CD8-positive, alpha-beta memory T cell (primary cell): ENCODE measurements at regions not wholly inside any gene's neighbourhood (a gene's known extent, or its start where the extent isn't known, plus 50 kb on each side); places are given as distances from the start of the nearest gene placed in this dataset.

ENCODE experiments used
- CTCF ChIA-PET: fragments of 350-600 bp; sonication (Branson Sonifier 250); formaldehyde crosslinking; loops from one replicate; lab custom pipeline; 2021; ENCODE audit warnings: antibody characterized with exemption; lab: Charles Lee
- POLR2A ChIA-PET: fragments of 350-600 bp; sonication (Branson Sonifier 250); formaldehyde crosslinking; loops from one replicate; lab custom pipeline; 2021; ENCODE audit warnings: antibody characterized with exemption; lab: Charles Lee
- DNase-seq, 5 donors: peaks; one replicate each; pipeline versions ENCODE4 v3.0.0 to v3.0.0-alpha.2; 2020 to 2022; ENCODE audit warnings: mixed read lengths in 1 of 5
- H3K27ac ChIP-seq: one replicate; pipeline ENCODE4 v1.7.0; 2013; ENCODE audit warnings: low read depth, mild to moderate bottlenecking, low read length, moderate library complexity
- H3K27me3 ChIP-seq: 2 replicates; pipeline ENCODE4 v1.7.0; 2013; ENCODE audit warnings: low read length, mild to moderate bottlenecking; ENCODE audit not compliant: insufficient read depth, poor library complexity, severe bottlenecking
- H3K36me3 ChIP-seq: 2 replicates; pipeline ENCODE4 v1.7.0; 2013; ENCODE audit warnings: mild to moderate bottlenecking, low read length, moderate library complexity; ENCODE audit not compliant: insufficient read depth
- H3K4me1 ChIP-seq: 2 replicates; pipeline ENCODE4 v1.7.0; 2013; ENCODE audit warnings: mild to moderate bottlenecking, low read length, moderate library complexity; ENCODE audit not compliant: insufficient read depth
- H3K4me3 ChIP-seq: 2 replicates; pipeline ENCODE4 v1.7.0; 2013; ENCODE audit warnings: mild to moderate bottlenecking, low read length
- H3K9me3 ChIP-seq: 2 replicates; pipeline ENCODE4 v1.7.0; 2013; ENCODE audit warnings: mild to moderate bottlenecking, low read length
- H3K27ac Mint-ChIP-seq, 8 donors: one replicate each; pipeline ENCODE4 v1.8.0; 2020 to 2021; ENCODE audit warnings: mixed read lengths in 8 of 8, mild to moderate bottlenecking in 6 of 8, inconsistent platforms in 3 of 8, moderate library complexity in 3 of 8
- H3K27me3 Mint-ChIP-seq, 2 donors: one replicate each; pipeline ENCODE4 v1.8.0; 2020 to 2021; ENCODE audit warnings: mixed read lengths in 2 of 2, mild to moderate bottlenecking in 1 of 2, moderate library complexity in 1 of 2
- H3K36me3 Mint-ChIP-seq, 3 donors: one replicate each; pipeline ENCODE4 v1.8.0; 2020 to 2021; ENCODE audit warnings: mixed read lengths in 3 of 3, inconsistent platforms in 1 of 3, mild to moderate bottlenecking in 1 of 3
- H3K4me1 Mint-ChIP-seq, 3 donors: one replicate each; pipeline ENCODE4 v1.8.0; 2020 to 2021; ENCODE audit warnings: mixed read lengths in 3 of 3, inconsistent platforms in 1 of 3, mild to moderate bottlenecking in 1 of 3
- H3K4me3 Mint-ChIP-seq, 7 donors: one replicate each; pipeline ENCODE4 v1.8.0; 2020 to 2021; ENCODE audit warnings: mixed read lengths in 7 of 7, mild to moderate bottlenecking in 6 of 7, moderate library complexity in 4 of 7, inconsistent platforms in 2 of 7
- H3K9me3 Mint-ChIP-seq, 5 donors: one replicate each; pipeline ENCODE4 v1.8.0; 2020 to 2022; ENCODE audit warnings: mixed read lengths in 5 of 5, mild to moderate bottlenecking in 3 of 5, moderate library complexity in 2 of 5, inconsistent platforms in 1 of 5

- Histone ChIP-seq H3K27ac (no peak overlapping the region), H3K9me3 (no peaks in the 10 kb centered on the region), H3K4me1 (no peaks in the 10 kb centered on the region), H3K27me3 (no peaks in the 10 kb centered on the region), H3K4me3 (no peak overlapping the region), H3K36me3 (no peaks in the 10 kb centered on the region)
- peaks cover 5 to 61% of the 10 kb centered on the region in 2 donors for H3K27me3 Mint-ChIP-seq
- no peak overlapping the region for H3K4me3 Mint-ChIP-seq
- no peaks in the 10 kb centered on the region for H3K36me3 Mint-ChIP-seq
- CTCF ChIA-PET, result no interaction called here
- no peaks in the 10 kb centered on the region for H3K4me1 Mint-ChIP-seq
- H3K27ac Mint-ChIP-seq, result no peak overlapping the region
- POLR2A ChIA-PET, result no interaction called here
- peaks cover 0 to 3% (median 0%) of the 10 kb centered on the region in 5 donors for H3K9me3 Mint-ChIP-seq
- no peak for DNase-seq
Measured at GRCh38 chr4:82034878-82035277, 338.9 kb downstream of the HNRNPD start.

GRCh38 chr4:82033862-82034261 is 339.9 kb downstream of the HNRNPD start:
- ChIA-PET POLR2A (no interaction called here), CTCF (no interaction called here)
- Mint-ChIP-seq H3K36me3 (no peaks in the 10 kb centered on the region), H3K4me3 (no peak overlapping the region), H3K27me3 (peaks cover 5 to 59% of the 10 kb centered on the region in 2 donors), H3K9me3 (no peaks in the 10 kb centered on the region), H3K27ac (no peak overlapping the region), H3K4me1 (no peaks in the 10 kb centered on the region)
- no peaks in the 10 kb centered on the region for H3K9me3 ChIP-seq
- no peaks in the 10 kb centered on the region for H3K27me3 ChIP-seq
- no peaks in the 10 kb centered on the region for H3K4me1 ChIP-seq
- H3K4me3 ChIP-seq, result no peak overlapping the region
- DNase-seq, result no peak
- H3K36me3 ChIP-seq, result no peaks in the 10 kb centered on the region
- H3K27ac ChIP-seq, result no peak overlapping the region

- no peaks in the 10 kb centered on the region for H3K4me1 ChIP-seq
- H3K9me3 ChIP-seq, result no peaks in the 10 kb centered on the region
- no peaks in the 10 kb centered on the region for H3K36me3 Mint-ChIP-seq
- no peaks in the 10 kb centered on the region for H3K4me1 Mint-ChIP-seq
- H3K4me3 Mint-ChIP-seq, result no peak overlapping the region
- ChIA-PET CTCF (no interaction called here), POLR2A (no interaction called here)
- no peak overlapping the region for H3K27ac ChIP-seq
- no peaks in the 10 kb centered on the region for H3K36me3 ChIP-seq
- DNase-seq, result no peak
- H3K9me3 Mint-ChIP-seq, result no peaks in the 10 kb centered on the region
- peaks cover 9 to 56% of the 10 kb centered on the region in 2 donors for H3K27me3 Mint-ChIP-seq
- no peaks in the 10 kb centered on the region for H3K27me3 ChIP-seq
- no peak overlapping the region for H3K4me3 ChIP-seq
- H3K27ac Mint-ChIP-seq, result no peak overlapping the region
Measured at GRCh38 chr4:82031376-82031927, 342.3 kb downstream of the HNRNPD start.

GRCh38 chr4:82017680-82018079 is 356.1 kb downstream of the HNRNPD start:
- DNase-seq, result no peak
- no peak overlapping the region for H3K27ac Mint-ChIP-seq
- POLR2A ChIA-PET, result no interaction called here
- H3K4me3 Mint-ChIP-seq, result no peak overlapping the region
- H3K27me3 Mint-ChIP-seq, result peaks cover 4 to 7% of the 10 kb centered on the region in 2 donors
- H3K9me3 ChIP-seq, result no peaks in the 10 kb centered on the region
- no peaks in the 10 kb centered on the region for H3K36me3 ChIP-seq
- H3K4me1 Mint-ChIP-seq, result no peaks in the 10 kb centered on the region
- CTCF ChIA-PET, result no interaction called here
- H3K9me3 Mint-ChIP-seq, result peaks cover 4 to 12% (median 10%) of the 10 kb centered on the region in 5 donors
- H3K36me3 Mint-ChIP-seq, result peaks cover 0 to 1% (median 0%) of the 10 kb centered on the region in 3 donors
- H3K27ac ChIP-seq, result no peak overlapping the region
- H3K4me1 ChIP-seq, result no peaks in the 10 kb centered on the region
- H3K27me3 ChIP-seq, result no peaks in the 10 kb centered on the region
- no peak overlapping the region for H3K4me3 ChIP-seq

- no peak overlapping the region for H3K27ac Mint-ChIP-seq
- Histone ChIP-seq H3K27me3 (no peaks in the 10 kb centered on the region), H3K36me3 (no peaks in the 10 kb centered on the region), H3K9me3 (no peaks in the 10 kb centered on the region), H3K27ac (no peak overlapping the region), H3K4me1 (no peaks in the 10 kb centered on the region), H3K4me3 (no peak overlapping the region)
- no peaks in the 10 kb centered on the region for H3K4me1 Mint-ChIP-seq
- H3K36me3 Mint-ChIP-seq, result no peaks in the 10 kb centered on the region
- ChIA-PET POLR2A (no interaction called here), CTCF (no interaction called here)
- no peak for DNase-seq
- no peak overlapping the region for H3K4me3 Mint-ChIP-seq
- H3K9me3 Mint-ChIP-seq, result peaks cover 0 to 9% (median 5%) of the 10 kb centered on the region in 5 donors
- H3K27me3 Mint-ChIP-seq, result peaks cover 8 to 39% of the 10 kb centered on the region in 2 donors
Measured at GRCh38 chr4:82005158-82005557, 368.6 kb downstream of the HNRNPD start.

- H3K9me3 Mint-ChIP-seq, result peaks cover 0 to 2% (median 0%) of the 10 kb centered on the region in 5 donors
- H3K4me3 Mint-ChIP-seq, result no peak overlapping the region
- ChIA-PET POLR2A (no interaction called here), CTCF (no interaction called here)
- Histone ChIP-seq H3K4me1 (no peaks in the 10 kb centered on the region), H3K9me3 (no peaks in the 10 kb centered on the region), H3K4me3 (no peak overlapping the region), H3K36me3 (no peaks in the 10 kb centered on the region), H3K27me3 (no peaks in the 10 kb centered on the region), H3K27ac (no peak overlapping the region)
- no peak overlapping the region for H3K27ac Mint-ChIP-seq
- no peak for DNase-seq
- no peaks in the 10 kb centered on the region for H3K4me1 Mint-ChIP-seq
- H3K36me3 Mint-ChIP-seq, result no peaks in the 10 kb centered on the region
- peaks cover 3 to 8% of the 10 kb centered on the region in 2 donors for H3K27me3 Mint-ChIP-seq
Measured at GRCh38 chr4:81997313-81997712, 376.5 kb downstream of the HNRNPD start.

GRCh38 chr4:81990898-81991297 is 382.9 kb downstream of the HNRNPD start:
- ChIA-PET POLR2A (no interaction called here), CTCF (no interaction called here)
- Mint-ChIP-seq H3K4me3 (no peak overlapping the region), H3K9me3 (peaks cover 0 to 2% (median 0%) of the 10 kb centered on the region in 5 donors), H3K27me3 (peaks cover 2 to 35% of the 10 kb centered on the region in 2 donors), H3K4me1 (no peaks in the 10 kb centered on the region), H3K36me3 (no peaks in the 10 kb centered on the region), H3K27ac (no peak overlapping the region)
- Histone ChIP-seq H3K9me3 (no peaks in the 10 kb centered on the region), H3K4me3 (no peak overlapping the region), H3K36me3 (no peaks in the 10 kb centered on the region), H3K4me1 (no peaks in the 10 kb centered on the region), H3K27ac (no peak overlapping the region), H3K27me3 (no peaks in the 10 kb centered on the region)
- no peak for DNase-seq

GRCh38 chr4:81990211-81990610 is 383.6 kb downstream of the HNRNPD start:
- ChIA-PET CTCF (no interaction called here), POLR2A (no interaction called here)
- Histone ChIP-seq H3K4me1 (no peaks in the 10 kb centered on the region), H3K4me3 (no peak overlapping the region), H3K9me3 (no peaks in the 10 kb centered on the region), H3K27me3 (no peaks in the 10 kb centered on the region), H3K27ac (no peak overlapping the region), H3K36me3 (no peaks in the 10 kb centered on the region)
- H3K9me3 Mint-ChIP-seq, result peaks cover 0 to 2% (median 0%) of the 10 kb centered on the region in 5 donors
- H3K4me3 Mint-ChIP-seq, result no peak overlapping the region
- no peaks in the 10 kb centered on the region for H3K4me1 Mint-ChIP-seq
- no peak overlapping the region for H3K27ac Mint-ChIP-seq
- no peaks in the 10 kb centered on the region for H3K36me3 Mint-ChIP-seq
- H3K27me3 Mint-ChIP-seq, result peaks cover 2 to 40% of the 10 kb centered on the region in 2 donors
- DNase-seq, result no peak
